SK-MEL-5 (cell line): ENCODE measurements at regions not wholly inside any gene's neighbourhood (a gene's known extent, or its start where the extent isn't known, plus 50 kb on each side); places are given as distances from the start of the nearest gene placed in this dataset.

Experiments used
- DNase-seq: peaks from one replicate; pipeline ENCODE4 v3.0.0-alpha.2; 2016; ENCODE audit warnings: low read depth, low spot score
- in situ Hi-C: cut with HindIII; loops from 2 replicates; pipeline ENCODE4 v1.10.0; 2016; ENCODE audit warnings: low sequenced_read_pairs, high pct_unique_total_duplicates, low pct_unique_long_range_greater_than_20kb

DNA sequence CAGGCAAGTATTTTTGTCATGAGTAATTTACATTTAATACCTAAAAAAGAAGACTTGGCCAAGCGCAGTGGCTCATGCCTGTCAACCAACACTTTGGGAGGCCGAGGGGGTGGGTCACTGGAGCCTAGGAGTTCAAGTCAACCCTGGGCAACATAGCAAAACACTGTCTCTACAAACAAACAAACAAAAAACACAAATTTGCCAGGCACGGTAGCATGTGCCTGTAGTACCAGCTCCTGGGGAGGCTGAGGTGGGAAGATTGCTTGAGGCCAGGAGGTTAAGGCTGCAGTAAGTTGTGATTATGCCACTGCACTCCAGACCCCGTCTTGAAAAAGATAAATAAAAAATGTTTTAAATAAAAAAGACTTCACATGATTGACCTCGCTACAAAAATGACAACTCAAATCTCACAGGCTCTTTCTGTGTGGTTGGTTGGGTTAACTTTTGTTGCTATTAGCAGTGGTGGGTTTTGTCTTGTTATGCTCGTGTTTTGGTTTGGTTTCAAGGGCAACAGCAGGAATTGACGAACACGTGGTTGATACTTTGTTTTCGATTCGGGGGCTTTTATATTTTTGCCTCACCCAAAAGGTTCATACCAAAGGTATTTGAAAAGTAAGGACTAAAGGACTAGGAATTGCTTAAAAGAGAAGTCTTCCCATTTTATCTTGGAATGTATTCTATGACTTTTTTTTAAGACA lies 227.2 kb upstream of the MKLN1 start:
- no peak for DNase-seq
- in situ Hi-C loops: no loop called here

DNA sequence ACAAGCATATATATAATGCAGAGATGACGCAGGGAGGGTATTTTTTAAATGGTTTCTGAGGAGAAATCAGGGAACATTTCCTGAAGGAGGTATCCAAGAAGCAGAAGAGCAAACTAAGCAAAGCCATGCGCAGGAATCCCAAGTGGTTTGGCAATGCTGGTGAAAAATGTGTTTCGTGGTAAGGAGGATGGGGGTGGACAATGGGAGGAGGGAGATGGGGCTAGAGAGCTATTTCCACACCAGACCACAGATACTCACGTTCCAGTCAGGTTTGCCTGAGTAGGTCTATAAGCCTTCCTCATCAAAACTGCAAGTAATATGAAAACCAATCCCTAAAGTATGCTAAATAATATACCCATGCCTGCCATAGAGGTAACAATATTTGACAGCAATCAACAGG lies 223.7 kb upstream of the MKLN1 start:
- DNase-seq: peak; percentile 26
- in situ Hi-C loops: no loop called here

DNA sequence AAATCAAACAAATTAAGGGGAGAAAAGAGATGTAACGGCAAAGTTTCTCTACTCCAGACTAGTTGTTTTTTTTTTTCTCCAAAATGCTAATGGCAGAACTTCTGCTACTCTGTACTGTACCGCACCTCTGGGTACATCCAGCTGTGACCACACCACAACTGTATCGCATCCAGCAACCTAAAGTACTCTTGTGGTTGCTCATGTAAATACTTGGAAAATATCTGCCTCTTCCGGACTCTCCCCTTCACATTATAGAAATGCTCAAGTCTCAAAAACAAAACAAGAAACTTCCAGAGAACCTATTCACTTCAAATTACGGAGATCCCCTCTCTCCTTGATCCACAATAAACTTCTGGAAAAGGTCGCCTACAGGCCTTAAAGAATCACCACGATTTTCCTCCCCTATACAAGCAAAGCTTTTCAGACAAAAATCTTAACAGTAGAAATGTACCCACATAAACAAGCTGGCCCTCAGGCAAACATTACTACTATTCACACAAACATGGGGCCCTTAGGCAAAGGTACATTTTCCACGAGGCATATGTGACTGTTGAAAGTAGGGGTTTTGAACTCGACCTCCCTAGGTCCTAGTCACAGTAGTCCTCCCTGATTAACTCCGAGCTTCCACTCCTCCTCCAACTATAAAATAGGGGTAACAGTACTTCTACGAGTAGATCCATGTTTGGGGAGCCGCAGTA lies 222.9 kb upstream of the MKLN1 start:
- in situ Hi-C loops: no loop called here
- DNase-seq: no peak

DNA sequence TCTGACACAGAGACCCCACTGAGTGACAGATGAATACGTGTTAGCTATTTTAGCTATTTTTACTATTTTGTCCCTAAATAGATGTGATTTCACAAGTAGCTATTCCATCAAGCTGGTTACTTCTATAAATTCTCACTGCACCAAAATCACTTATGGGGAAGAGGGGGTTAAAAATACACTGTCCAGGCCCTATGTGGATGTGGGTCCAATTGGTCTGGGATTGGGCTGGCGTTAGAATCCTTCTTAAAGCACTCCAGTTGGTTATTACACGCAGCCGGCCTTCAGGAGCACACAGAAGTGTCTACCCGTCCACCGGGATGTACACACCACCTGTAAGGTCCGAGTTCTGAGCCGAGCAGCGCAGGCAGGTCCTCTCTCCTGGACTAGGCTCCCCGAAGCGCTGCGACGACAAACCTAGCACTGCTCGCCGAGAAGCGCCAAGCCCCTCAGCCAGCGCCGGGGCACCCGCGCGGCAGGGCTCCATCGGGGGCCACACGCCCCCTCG lies 222.3 kb upstream of the MKLN1 start:
- in situ Hi-C loops: no loop called here
- DNase-seq: peak; percentile 39

DNA sequence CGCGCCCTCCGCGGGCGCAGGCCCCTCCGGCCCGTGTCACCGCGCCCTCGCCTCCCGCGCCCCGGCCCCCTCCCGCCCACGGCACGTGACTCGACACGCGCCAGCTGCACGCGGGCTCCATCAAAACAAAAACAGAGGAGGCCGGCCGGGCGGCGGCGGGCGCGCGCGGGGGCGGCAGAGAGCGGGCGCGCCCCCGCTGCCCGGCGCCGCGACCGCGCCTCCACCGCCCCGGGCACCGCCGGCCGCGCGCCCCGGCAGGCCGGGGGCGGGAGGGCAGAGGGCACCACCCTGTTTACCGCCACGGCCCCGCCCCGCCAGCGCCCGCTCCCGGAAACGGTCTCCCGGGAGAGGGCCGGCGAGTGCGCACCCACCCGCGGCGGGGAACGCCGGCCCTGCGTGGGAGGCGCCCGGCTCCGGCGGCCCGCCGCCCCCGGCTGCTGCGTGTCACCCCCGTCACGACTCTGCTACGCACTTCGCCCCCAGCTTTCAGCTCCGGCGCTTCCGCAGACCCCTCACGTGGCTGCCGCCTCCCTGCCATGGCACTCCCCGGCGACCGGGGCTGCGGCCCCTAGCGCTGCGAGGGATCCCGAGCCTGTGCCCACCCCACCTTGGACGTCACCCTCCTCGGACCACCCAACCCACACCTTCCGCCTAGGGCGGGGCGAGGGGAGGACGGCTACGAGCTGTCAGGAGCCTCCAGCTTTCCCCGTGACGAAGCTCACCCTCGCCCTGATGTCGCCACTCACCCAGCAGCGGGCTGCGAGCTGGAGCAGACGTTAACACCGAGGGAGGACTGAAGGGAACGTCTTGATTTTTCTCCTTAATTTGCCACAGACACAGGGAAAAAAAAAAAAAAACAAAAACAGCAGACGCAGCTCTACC lies 221.6 kb upstream of the MKLN1 start:
- DNase-seq: peak; percentile 75
- in situ Hi-C loops: no loop called here

DNA sequence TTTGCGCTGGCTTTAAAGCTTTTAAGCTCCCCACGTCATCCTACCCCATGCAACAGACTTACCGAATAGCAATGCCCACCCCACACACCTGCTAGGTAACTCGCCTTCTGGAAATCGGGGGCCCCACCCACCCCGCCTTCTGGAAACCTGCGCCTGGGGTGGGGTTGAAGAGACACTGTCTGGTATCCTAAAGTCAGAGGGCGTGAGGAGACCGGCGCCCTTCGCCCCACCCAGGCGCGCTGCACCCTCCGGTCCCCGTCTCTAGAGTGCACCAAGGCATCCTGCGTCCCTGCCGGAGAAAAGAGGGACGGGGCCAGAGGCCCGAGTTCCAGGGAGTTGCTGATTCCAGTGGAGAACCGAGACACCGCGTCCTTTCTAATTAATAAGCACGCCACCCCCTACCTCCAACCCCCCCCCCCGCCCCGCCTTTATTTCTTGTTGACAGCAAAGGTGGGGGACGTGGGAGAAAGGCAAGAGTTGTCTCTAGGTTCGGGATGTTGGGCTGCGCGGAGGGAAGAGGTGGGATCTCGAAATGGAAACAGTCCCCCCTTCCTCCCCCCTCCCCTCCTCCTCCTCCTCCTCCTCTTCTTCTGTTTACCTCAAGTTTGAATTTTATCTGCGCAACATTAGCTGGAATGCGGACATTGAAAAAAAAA lies 220.9 kb upstream of the MKLN1 start:
- DNase-seq: peak; percentile 24
- in situ Hi-C loops: no loop called here

DNA sequence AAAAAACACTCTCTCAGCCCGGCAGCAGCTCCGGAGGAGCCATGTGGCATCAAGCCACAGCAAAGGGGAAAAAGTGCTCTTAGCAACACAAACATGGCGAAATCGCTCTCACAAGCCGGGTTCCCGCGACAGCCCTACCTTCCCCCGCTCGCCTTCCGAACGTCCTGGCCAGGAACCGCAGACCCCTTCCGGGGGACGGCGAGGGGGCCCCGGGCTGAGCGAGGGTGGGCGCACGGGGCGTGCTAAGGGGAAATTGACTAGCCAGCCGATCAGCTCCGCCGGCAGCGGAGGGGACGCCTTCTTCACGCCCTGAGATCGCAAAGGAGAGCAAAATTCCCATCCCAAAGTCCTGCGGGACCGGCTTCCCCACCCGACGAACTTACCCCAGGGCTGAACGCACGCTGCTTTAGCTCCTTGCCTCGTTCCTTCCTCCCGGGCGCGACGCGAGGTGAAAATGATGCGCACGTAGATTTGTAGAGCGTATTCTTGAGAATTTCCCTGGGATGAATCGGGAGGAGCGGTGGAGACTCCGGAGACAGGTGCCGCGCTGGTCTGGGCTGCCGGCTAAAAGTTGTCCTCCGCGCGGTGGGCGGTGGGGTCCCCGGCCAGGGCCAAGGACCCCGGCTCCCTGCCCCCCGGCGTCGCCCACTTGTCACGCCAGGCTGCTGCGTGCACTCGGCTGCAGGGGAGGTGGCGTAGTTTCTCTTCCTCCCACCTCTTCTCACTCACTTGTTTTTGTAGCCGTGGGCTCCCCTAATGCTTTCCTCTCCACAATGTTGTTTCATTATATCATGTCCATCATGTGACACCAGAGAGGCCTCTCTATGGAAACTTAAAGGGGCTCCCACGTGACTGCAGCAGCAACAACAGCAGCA lies 220.1 kb upstream of the MKLN1 start:
- in situ Hi-C loops: no loop called here
- DNase-seq: peak; percentile 91

DNA sequence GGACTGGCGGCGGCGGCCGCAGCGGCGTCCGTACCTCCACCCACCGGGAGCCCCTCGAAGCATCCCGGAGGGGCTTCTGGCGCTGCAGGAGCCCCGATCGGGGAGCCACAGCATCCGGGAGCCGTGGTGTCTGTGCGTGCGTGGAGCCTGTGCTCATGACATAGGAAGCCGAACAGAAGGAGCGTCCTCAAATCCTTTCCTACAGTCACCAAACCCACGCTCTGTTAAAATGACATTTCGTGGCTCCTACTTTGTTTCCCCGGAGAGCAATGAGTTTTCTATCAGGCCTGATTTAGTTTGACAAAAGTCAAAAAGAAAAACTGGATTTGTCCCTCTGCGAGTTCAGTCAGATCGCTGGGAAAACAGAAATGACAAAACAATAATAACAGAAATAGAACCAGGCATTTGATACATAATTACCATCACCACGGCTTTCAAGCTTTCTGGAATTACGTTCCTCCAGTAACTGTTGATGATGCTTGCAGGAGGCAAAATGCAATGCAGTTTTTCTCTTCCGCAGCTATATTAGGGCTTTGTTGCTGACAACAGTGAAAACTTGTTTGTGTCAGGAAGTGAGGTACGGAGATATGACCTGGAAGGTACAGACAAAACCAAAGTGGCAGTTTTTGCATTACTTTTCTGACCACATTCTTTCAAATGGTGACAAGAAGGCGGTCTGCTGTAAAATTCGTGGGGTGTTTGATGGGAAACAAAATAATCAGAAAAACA lies 219.3 kb upstream of the MKLN1 start:
- in situ Hi-C loops: no loop called here
- peak; percentile 55 for DNase-seq

DNA sequence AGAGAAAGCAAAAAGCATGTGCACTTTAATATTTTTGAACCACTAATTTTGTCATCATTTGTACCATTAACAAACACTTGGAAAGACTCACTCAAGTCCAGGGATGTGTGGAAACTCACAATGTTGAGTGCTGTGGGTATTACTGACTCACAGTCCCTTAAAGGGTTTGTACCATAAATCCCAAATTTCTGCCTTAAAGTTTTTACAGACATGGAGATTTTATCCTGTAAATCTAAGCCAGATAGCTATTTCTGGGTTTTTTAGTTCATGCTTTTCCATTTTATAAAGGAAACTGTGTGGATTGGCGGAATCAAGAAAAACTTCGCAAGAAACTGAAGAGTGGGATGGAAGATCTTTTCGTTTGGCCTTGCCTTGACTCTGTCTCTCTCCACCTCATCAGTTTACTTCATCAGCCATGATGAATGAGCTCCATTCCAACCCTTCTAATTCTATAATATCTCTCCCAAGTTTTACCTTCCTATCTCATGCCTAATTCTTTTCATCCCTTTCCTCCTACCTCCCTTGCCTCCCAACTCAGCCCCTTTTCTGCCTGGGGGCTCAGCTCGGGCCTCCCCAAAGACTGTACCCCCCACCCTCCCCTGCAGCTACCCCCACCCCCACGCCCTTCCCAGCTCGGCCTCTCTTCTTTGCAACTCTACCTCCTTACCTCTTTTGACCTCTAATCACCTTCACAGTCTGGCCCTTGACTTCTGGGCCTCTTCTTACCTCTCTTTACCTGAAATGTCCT lies 218.5 kb upstream of the MKLN1 start:
- DNase-seq: peak; percentile 37
- in situ Hi-C loops: no loop called here

DNA sequence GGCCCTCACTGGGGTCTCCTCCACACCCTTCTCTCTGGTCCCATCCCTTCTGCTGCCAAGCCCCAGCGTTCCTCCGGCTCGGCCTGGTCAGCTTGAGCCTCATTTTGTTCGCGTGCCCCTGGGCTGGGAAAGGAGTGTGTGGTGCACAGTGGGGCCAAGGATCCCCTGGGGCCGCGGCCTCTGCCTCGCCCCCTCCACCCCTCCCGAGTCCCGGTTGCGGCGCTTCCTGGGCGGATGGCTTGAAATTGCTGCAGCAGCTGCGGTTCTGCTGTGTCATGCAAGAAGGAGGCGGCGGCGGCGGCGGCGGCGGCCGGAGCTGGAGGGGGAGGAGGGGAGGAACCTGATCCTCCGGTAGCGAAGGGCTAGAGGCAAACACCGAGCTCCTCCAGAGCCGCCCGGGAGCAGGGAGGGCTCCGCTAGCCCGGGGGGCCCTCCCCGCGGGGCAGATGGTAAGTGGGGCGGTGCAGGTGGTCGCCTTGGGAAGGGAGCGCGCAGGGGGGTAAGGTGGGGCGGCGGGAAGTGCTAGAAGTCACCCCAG lies 217.8 kb upstream of the MKLN1 start:
- in situ Hi-C loops: no loop called here
- peak; percentile 91 for DNase-seq

DNA sequence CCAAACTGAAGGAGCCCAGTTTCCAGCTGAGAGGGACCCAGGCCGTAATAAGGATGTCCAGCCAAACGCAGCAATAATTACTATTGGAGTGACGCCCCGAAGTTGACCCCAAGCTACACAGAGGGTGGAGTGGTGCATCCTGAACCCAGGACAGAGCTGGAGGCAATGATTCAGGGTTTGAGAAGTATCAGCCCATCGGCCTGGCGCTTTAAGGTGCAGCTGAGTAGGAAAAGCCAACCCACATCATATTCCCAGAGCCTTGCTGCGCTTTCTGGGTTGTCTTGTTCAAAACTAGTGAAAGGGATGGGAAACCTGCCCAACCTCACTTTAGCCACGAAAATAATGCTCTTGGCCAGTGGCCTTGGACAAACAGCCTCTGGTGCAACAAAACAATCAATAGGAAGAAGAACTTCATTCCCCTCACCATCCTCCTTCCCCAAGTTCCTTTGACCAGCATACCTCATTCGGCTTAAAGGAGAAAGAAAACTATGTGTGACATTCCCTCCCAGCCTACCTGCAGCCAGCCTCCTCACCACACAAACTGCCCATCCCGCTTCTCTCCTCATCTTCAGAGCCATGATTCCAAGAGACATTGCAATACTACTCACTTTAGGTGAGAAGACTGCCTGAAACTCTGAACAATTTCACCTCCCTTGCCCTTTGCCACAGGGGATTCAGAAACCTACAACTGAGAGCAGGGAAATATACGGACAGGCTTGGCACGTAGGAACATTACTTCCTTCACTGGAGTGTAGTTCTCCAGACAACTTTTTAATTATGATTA lies 217.2 kb upstream of the MKLN1 start:
- in situ Hi-C loops: no loop called here
- peak; percentile 43 for DNase-seq

DNA sequence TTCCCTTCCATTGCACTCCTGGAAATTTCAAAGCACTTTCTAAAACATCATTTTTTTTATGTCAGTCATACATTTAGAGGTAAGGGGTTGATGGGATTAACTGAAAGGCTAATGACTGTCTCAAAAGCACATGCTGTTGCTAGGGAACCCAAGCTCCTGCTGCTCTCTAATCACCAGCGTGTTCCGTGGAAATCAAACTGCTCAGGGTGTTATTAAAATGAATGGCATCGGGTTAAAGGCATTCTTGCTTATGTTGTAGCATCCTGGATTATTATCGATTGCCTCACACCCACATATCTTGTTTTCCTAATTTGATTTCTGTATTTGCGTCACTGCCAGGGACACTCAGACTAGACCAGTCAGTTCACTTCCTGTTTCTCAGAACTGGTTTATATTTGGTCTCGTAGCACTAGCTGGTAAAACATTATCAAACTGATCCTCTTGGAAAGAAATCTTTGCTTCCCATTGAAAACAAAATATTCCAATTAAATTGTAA lies 216.5 kb upstream of the MKLN1 start:
- peak; percentile 72 for DNase-seq
- in situ Hi-C loops: no loop called here

DNA sequence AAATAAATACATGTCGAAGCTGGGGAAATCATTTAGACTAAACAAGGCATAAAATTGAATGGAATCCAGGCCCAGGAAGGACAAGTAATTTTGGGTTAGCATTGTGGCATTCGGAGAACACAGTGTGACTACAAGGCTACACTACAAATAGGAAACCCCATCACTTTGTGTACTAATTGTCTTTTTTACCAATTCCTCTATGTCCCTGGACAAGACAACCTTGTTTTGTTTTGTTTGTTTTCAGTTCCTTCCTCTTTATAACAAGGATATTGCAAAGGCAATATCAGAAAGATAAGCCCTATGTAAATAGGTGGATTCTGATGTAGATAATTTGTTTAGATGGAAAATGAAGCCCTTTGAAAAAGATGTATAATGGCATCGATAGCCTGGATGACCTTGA lies 215.9 kb upstream of the MKLN1 start:
- in situ Hi-C loops: no loop called here

DNA sequence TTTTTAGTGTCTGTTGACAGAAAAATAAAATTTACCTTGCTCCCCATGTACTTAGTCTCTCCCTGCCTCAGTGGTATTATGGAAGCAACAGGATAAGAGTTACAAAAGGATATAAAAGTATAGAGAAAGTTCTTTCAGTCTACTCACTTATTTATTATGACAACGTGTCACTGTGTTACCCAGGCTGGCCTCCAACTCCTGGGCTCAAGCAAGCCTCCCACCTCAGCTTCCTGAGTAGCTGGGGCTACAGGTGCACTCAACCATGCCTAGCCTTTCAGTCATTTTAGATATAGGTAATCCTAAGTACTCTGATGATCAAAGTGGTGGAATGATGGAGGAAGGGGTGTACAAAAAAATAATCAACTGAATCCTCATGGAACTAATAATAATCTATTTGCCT lies 215.2 kb upstream of the MKLN1 start:
- DNase-seq: no peak
- in situ Hi-C loops: no loop called here

More for the DNA sequence above, 215.9 kb upstream of the MKLN1 start:
- DNase-seq: no peak

DNA sequence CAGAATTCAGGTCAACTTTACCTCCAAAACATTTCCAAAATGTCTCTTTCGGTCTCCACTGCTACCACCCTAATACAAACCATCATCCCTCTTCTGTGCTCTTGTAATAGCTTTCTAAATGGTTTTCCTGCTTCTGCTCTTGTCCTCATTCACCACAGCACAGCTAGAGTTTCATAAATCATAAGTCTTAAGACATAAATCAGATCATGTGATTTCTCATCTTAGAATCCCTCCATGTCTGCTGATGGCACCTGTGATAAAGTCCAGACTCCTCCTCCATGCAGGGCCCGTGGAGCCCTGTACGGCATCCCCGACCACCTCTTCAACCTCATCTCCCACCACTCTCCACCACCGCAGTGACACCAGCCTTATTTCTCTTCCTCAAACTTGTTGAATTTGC lies 212.3 kb upstream of the MKLN1 start:
- in situ Hi-C loops: no loop called here
- no peak for DNase-seq
